SK-N-SH (cell line): ENCODE measurements at regions not wholly inside any gene's neighbourhood (a gene's known extent, or its start where the extent isn't known, plus 50 kb on each side); places are given as distances from the start of the nearest gene placed in this dataset.

Experiments
- CTCF ChIA-PET: fragments of 300-600, 350-600 bp; formaldehyde crosslinking; extraction: SDS; loops from one replicate; lab custom pipeline; 2021; lab: Yijun Ruan, JAX
- POLR2A ChIA-PET: fragments of 350-600 bp; sonication (Branson Sonifier 250); formaldehyde crosslinking; extraction: SDS; loops from one replicate; lab custom pipeline; 2020; ENCODE audit warnings: antibody characterized with exemption, inconsistent platforms; lab: Yijun Ruan, JAX
- DNase-seq: peaks from one replicate; pipeline ENCODE4 v3.0.0; 2012
- H2AFZ ChIP-seq: fragments of 200-600 bp; sonication (generic); 2 replicates; pipeline ENCODE4 v1.8.1; 2016; ENCODE audit warnings: antibody characterized with exemption, mild to moderate bottlenecking, low read depth
- H3F3A ChIP-seq: fragments of 200-600 bp; sonication (generic); replicated peaks from 2 replicates; pipeline ENCODE3; 2016; ENCODE audit warnings: antibody characterized with exemption, mild to moderate bottlenecking; ENCODE audit not compliant: insufficient read depth
- H3K27ac ChIP-seq, 2 experiments: fragments of 200-500 bp in 1 of 2; fragments of 200-600 bp in 1 of 2; sonication (Bioruptor generic) in 1 of 2; sonication (generic), shearing (Covaris generic) in 1 of 2; 2 replicates each; pipeline versions ENCODE4 v1.5.1 to v1.6.1; 2014 to 2016; ENCODE audit warnings: low read depth in 2 of 2, inconsistent platforms in 1 of 2, low read length in 1 of 2, mild to moderate bottlenecking in 1 of 2, mixed read lengths in 1 of 2
- H3K27me3 ChIP-seq: fragments of 200-600 bp; sonication (generic), shearing (Covaris generic); 2 replicates; pipeline ENCODE4 v1.6.1; 2016; ENCODE audit warnings: mixed run types; ENCODE audit not compliant: insufficient read depth
- H3K36me3 ChIP-seq, 2 experiments: fragments of 200-500 bp in 1 of 2; fragments of 200-600 bp in 1 of 2; sonication (Bioruptor generic) in 1 of 2; sonication (generic) in 1 of 2; replicated peaks in 1 of 2; 2 replicates each; pipeline versions ENCODE3 to v1.5.1; 2014 to 2016; ENCODE audit warnings: low read length in 1 of 2, mild to moderate bottlenecking in 1 of 2; ENCODE audit not compliant: insufficient read depth in 2 of 2, control insufficient read depth in 1 of 2
- H3K4me1 ChIP-seq, 2 experiments: fragments of 200-500 bp in 1 of 2; fragments of 200-600 bp in 1 of 2; sonication (Bioruptor generic) in 1 of 2; sonication (generic), shearing (Covaris generic) in 1 of 2; 2 replicates each; pipeline versions ENCODE4 v1.5.1 to v1.6.1; 2014 to 2016; ENCODE audit warnings: low read depth in 1 of 2, low read length in 1 of 2, mixed run types in 1 of 2; ENCODE audit not compliant: insufficient read depth in 2 of 2, control insufficient read depth in 1 of 2
- H3K4me2 ChIP-seq: fragments of 200-600 bp; sonication (generic), shearing (Covaris generic); 2 replicates; pipeline ENCODE4 v1.6.1; 2017; ENCODE audit warnings: mixed run types
- H3K4me3 ChIP-seq, 2 experiments: fragments of 200-500 bp in 1 of 2; fragments of 200-600 bp in 1 of 2; sonication (Bioruptor generic) in 1 of 2; sonication (generic), shearing (Covaris generic) in 1 of 2; 2 replicates each; pipeline versions ENCODE4 v1.5.1 to v1.8.1; 2014 to 2016; ENCODE audit warnings: low read depth in 2 of 2, inconsistent platforms in 1 of 2, low read length in 1 of 2, mild to moderate bottlenecking in 1 of 2, mixed read lengths in 1 of 2, moderate library complexity in 1 of 2
- H3K79me2 ChIP-seq: fragments of 200-600 bp; sonication (generic); 2 replicates; pipeline ENCODE4 v1.8.1; 2017; ENCODE audit warnings: mild to moderate bottlenecking; ENCODE audit not compliant: insufficient read depth
- H3K9ac ChIP-seq: fragments of 200-600 bp; sonication (generic); 2 replicates; pipeline ENCODE4 v1.6.1; 2017; ENCODE audit warnings: mixed run types
- H3K9me2 ChIP-seq: fragments of 200-600 bp; sonication (generic); 2 replicates; pipeline ENCODE4 v1.6.1; 2017; ENCODE audit warnings: mixed run types
- H3K9me3 ChIP-seq: fragments of 200-600 bp; sonication (generic); 2 replicates; pipeline ENCODE4 v1.6.1; 2017; ENCODE audit warnings: mixed run types, mild to moderate bottlenecking, moderate library complexity
- H4K20me1 ChIP-seq: fragments of 200-600 bp; sonication (generic); 2 replicates; pipeline ENCODE4 v1.6.1; 2017; ENCODE audit warnings: mild to moderate bottlenecking, mixed run types; ENCODE audit not compliant: insufficient read depth
- CTCF ChIP-seq: fragments of 200-600 bp; sonication (generic); IDR thresholded peaks from 2 replicates; pipeline ENCODE4 v1.6.1; 2017; ENCODE audit warnings: antibody characterized with exemption, mild to moderate bottlenecking, moderate library complexity
- ELF1 ChIP-seq: IDR thresholded peaks from 2 replicates; pipeline ENCODE4 v1.4.0; 2012
- EP300 ChIP-seq, 2 experiments: IDR thresholded peaks; 2 replicates each; pipeline versions ENCODE4 v1.4.0 to v1.6.1; 2012; ENCODE audit warnings: borderline replicate concordance in 1 of 2, low read depth in 1 of 2, low read length in 1 of 2
- FOXM1 ChIP-seq: IDR thresholded peaks from 2 replicates; pipeline ENCODE4 v1.4.0; 2012; ENCODE audit warnings: low read depth, mild to moderate bottlenecking
- GABPA ChIP-seq: IDR thresholded peaks from 2 replicates; pipeline ENCODE4 v1.4.0; 2012; ENCODE audit warnings: low read depth, mild to moderate bottlenecking
- MAX ChIP-seq: IDR thresholded peaks from 2 replicates; pipeline ENCODE4 v1.4.0; 2012; ENCODE audit warnings: low read depth
- MXI1 ChIP-seq: IDR thresholded peaks from 2 replicates; pipeline ENCODE4 v1.6.1; 2012; ENCODE audit warnings: mild to moderate bottlenecking, low read depth, low read length, improper control_type of control experiment
- NFIC ChIP-seq: IDR thresholded peaks from 2 replicates; pipeline ENCODE4 v1.4.0; 2012; ENCODE audit warnings: borderline replicate concordance
- RCOR1 ChIP-seq: fragments of 150-350 bp; IDR thresholded peaks from 2 replicates; pipeline ENCODE4 v1.6.1; 2017; ENCODE audit warnings: antibody characterized with exemption, low read length
- TAF1 ChIP-seq: IDR thresholded peaks from 2 replicates; pipeline ENCODE4 v1.6.1; 2012; ENCODE audit warnings: low read depth, mild to moderate bottlenecking, low read length, moderate library complexity, borderline replicate concordance
- TCF12 ChIP-seq: IDR thresholded peaks from 2 replicates; pipeline ENCODE4 v1.4.0; 2012
- USF1 ChIP-seq: IDR thresholded peaks from 2 replicates; pipeline ENCODE4 v1.4.0; 2012; ENCODE audit warnings: low read depth, borderline replicate concordance
- ZBTB33 ChIP-seq: IDR thresholded peaks from 2 replicates; pipeline ENCODE4 v1.4.0; 2012; ENCODE audit warnings: low read depth, borderline replicate concordance
- WGBS: methylation state at CpG from one replicate; pipeline ENCODE4 v1.1.6; 2017; ENCODE audit warnings: low lambda C conversion rate; 5-methylcytosine and 5-hydroxymethylcytosine counted together

- TF ChIP-seq ZBTB33: no peak
- no peak for TF ChIP-seq RCOR1
- TF ChIP-seq TCF12: no peak
These were observed 600.0 kb downstream of the NR2F1-AS1 start (continued) for GRCh38 chr5:92981001-92981400.

- 90% methylated on average over 3 of the region's 3 CpGs for WGBS
- Histone ChIP-seq H3K9me2 (no peaks in the 10 kb centered on the region), H3K36me3 (no peaks in the 10 kb centered on the region), H3K79me2 (no peaks in the 10 kb centered on the region), H3K9ac (no peak overlapping the region), H3K27me3 (no peaks in the 10 kb centered on the region), H4K20me1 (no peaks in the 10 kb centered on the region), H2AFZ (no peak overlapping the region; the same call in 1 of the 2 replicates), H3K4me3 (no peak overlapping the region), H3K4me2 (no peak overlapping the region), H3K9me3 (peaks cover 9% of the 10 kb centered on the region; the same call in 1 of the 2 replicates), H3K27ac (no peak overlapping the region), H3F3A (no peaks in the 10 kb centered on the region), H3K4me1 (peaks cover 0 to 4% of the 10 kb centered on the region in 2 experiments; a peak in 2 of 4 replicates)
- CTCF ChIA-PET: no interaction called here
- TF ChIP-seq NFIC (no peak), CTCF (no peak), MAX (no peak), RCOR1 (no peak), TAF1 (no peak), TCF12 (no peak), FOXM1 (no peak), MXI1 (no peak), ELF1 (no peak), USF1 (no peak), GABPA (no peak)
- POLR2A ChIA-PET: no interaction called here
- no peak for DNase-seq
These were observed 600.5 kb downstream of the NR2F1-AS1 start for GRCh38 chr5:92980491-92980890.

GRCh38 chr5:92979716-92980115 lies 601.3 kb downstream of the NR2F1-AS1 start:
- ChIA-PET CTCF (no interaction called here), POLR2A (no interaction called here)
- H3K9me2 ChIP-seq: no peaks in the 10 kb centered on the region
- no peaks in the 10 kb centered on the region for H3K36me3 ChIP-seq
- no peaks in the 10 kb centered on the region for H3K27me3 ChIP-seq
- H3F3A ChIP-seq: no peaks in the 10 kb centered on the region
- WGBS: 86% methylated on average over 1 of the region's 1 CpG
- no peak overlapping the region for H3K4me2 ChIP-seq
- no peaks in the 10 kb centered on the region for H4K20me1 ChIP-seq
- peaks cover 0 to 4% of the 10 kb centered on the region in 2 experiments; a peak in 2 of 4 replicates for H3K4me1 ChIP-seq
- H3K27ac ChIP-seq: no peak overlapping the region
- peaks cover 10% of the 10 kb centered on the region; the same call in 1 of the 2 replicates for H3K9me3 ChIP-seq
- H3K79me2 ChIP-seq: no peaks in the 10 kb centered on the region
- no peak for DNase-seq
- TF ChIP-seq EP300 (IDR thresholded peaks at IDR 0.05; ENCODE audit: borderline replicate concordance in 1 of 2, low read depth in 1 of 2, low read length in 1 of 2): no peak
- H3K4me3 ChIP-seq: no peak overlapping the region
- no peak overlapping the region for H3K9ac ChIP-seq
- H2AFZ ChIP-seq: no peak overlapping the region
